ENCODE measurements at regions not wholly inside any gene's neighbourhood (a gene's known extent, or its start where the extent isn't known, plus 50 kb on each side); places are given as distances from the start of the nearest gene placed in this dataset.

GRCh38 chr18:73384246-73384645 lies 516.5 kb upstream of the NETO1 start:
- TF ChIP-seq POLR2A (IDR thresholded peaks at IDR 0.05): no peak
- TF ChIP-seq CTCF (IDR thresholded peaks at IDR 0.05): no peak
